Peyer's patch (tissue), 4 donors: ENCODE measurements at regions not wholly inside any gene's neighbourhood (a gene's known extent, or its start where the extent isn't known, plus 50 kb on each side); places are given as distances from the start of the nearest gene placed in this dataset.

ENCODE experiments used
- DNase-seq, 3 donors: peaks; one replicate each; pipeline ENCODE4 v3.0.0-alpha.2; 2017 to 2019
- H3K27ac ChIP-seq, 4 donors: fragments of 200-600 bp; sonication (generic); one replicate each; pipeline ENCODE4 v1.5.1; 2016 to 2019
- H3K27me3 ChIP-seq, 2 donors: fragments of 200-600 bp; sonication (generic); one replicate each; pipeline ENCODE4 v1.5.1; 2019
- H3K36me3 ChIP-seq, 3 donors: fragments of 200-600 bp; sonication (generic); one replicate each; pipeline ENCODE4 v1.5.1; 2016 to 2019
- H3K4me1 ChIP-seq, 4 donors: fragments of 200-600 bp; sonication (generic); one replicate each; pipeline ENCODE4 v1.5.1; 2016 to 2019
- H3K4me3 ChIP-seq, 4 donors: fragments of 200-600 bp; sonication (generic); 1 replicate in 3 of 4; 2 replicates in 1 of 4; pipeline ENCODE4 v1.5.1; 2016 to 2019; ENCODE audit warnings: mild to moderate bottlenecking in 1 of 4
- H3K9me3 ChIP-seq, 4 donors: fragments of 200-600 bp; sonication (generic); one replicate each; pipeline ENCODE4 v1.5.1; 2016 to 2019; ENCODE audit warnings: mild to moderate bottlenecking in 1 of 4
- CTCF ChIP-seq, 6 experiments: fragments of 450-650 bp in 4 of 6; fragments of 200-600 bp in 2 of 6; sonication (generic) in 1 of 6; IDR thresholded peaks; one replicate each; pipeline ENCODE4 v1.5.1; 2017 to 2019; ENCODE audit warnings: antibody characterized with exemption in 6 of 6, mild to moderate bottlenecking in 3 of 6, moderate library complexity in 1 of 6
- POLR2A ChIP-seq, 2 donors: fragments of 450-650 bp; IDR thresholded peaks; one replicate each; pipeline ENCODE4 v1.5.1; 2017; ENCODE audit warnings: antibody characterized with exemption in 2 of 2, mild to moderate bottlenecking in 2 of 2, moderate library complexity in 2 of 2
- small RNA-seq, 2 donors: library from RNA; depleted of rRNA; stranded (forward); fragments of <200 nt; gene quantifications; one replicate each; pipeline ENCODE3, GENCODE V24; 2016

GRCh38 chr4:151829309-151829708, 68.5 kb upstream of the GATB start:
- Histone ChIP-seq H3K4me1 (no peaks in the 10 kb centered on the region), H3K36me3 (no peaks in the 10 kb centered on the region), H3K27me3 (no peaks in the 10 kb centered on the region), H3K27ac (no peak overlapping the region), H3K9me3 (no peaks in the 10 kb centered on the region), H3K4me3 (no peak overlapping the region)
- no peak for TF ChIP-seq POLR2A (IDR thresholded peaks at IDR 0.05)
- no peak for TF ChIP-seq CTCF (IDR thresholded peaks at IDR 0.05)
- no peak for DNase-seq

DNA sequence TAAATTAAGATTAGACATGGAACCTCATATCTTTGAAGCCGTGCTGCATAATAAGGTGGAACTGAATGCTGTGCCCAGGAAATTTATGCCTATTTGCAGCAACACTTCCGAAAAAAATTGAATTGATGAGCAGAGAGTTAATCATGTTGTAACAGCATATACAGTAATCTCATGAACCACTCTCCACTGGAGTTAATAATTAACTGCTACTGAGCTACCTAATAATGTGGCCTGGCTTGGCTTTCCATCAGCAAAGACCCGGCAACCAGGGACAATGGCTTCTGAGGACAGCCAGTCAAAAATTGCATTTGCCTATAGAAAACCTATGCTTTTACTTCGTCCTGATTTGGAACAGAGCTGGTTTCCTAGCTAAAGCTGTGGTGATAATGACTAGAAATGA, 63.8 kb upstream of the GATB start:
- Histone ChIP-seq H3K27me3 (no peaks in the 10 kb centered on the region), H3K4me3 (no peak overlapping the region), H3K27ac (no peak overlapping the region), H3K4me1 (no peaks in the 10 kb centered on the region), H3K36me3 (no peaks in the 10 kb centered on the region), H3K9me3 (no peaks in the 10 kb centered on the region)
- no peak for TF ChIP-seq CTCF (IDR thresholded peaks at IDR 0.05)
- no peak for TF ChIP-seq POLR2A (IDR thresholded peaks at IDR 0.05)
- DNase-seq = no peak

DNA sequence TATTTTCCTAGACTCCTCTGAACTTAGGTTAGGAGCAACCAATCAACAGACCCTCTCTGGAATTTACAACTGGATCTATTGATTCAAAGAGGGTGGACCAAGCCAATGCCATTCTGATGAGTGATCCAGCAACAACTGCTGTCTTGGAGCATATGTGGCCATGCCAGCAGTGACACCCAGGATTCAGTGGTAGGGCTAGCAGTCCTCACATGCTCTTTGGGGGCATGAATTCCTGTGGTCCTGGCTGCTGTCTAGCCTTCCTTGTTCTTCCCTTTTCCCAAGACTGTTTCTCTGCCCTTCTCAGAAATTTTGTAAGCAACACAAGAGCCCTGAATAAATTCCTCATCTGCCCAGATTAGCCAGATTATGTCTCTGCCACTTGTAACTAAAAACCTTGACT, 61.5 kb upstream of the GATB start:
- Histone ChIP-seq H3K4me3 (no peak overlapping the region), H3K27ac (no peak overlapping the region), H3K4me1 (no peaks in the 10 kb centered on the region), H3K36me3 (no peaks in the 10 kb centered on the region), H3K27me3 (no peaks in the 10 kb centered on the region), H3K9me3 (no peaks in the 10 kb centered on the region)
- no peak for DNase-seq
- TF ChIP-seq CTCF (IDR thresholded peaks at IDR 0.05) (no peak), POLR2A (IDR thresholded peaks at IDR 0.05) (no peak)

DNA sequence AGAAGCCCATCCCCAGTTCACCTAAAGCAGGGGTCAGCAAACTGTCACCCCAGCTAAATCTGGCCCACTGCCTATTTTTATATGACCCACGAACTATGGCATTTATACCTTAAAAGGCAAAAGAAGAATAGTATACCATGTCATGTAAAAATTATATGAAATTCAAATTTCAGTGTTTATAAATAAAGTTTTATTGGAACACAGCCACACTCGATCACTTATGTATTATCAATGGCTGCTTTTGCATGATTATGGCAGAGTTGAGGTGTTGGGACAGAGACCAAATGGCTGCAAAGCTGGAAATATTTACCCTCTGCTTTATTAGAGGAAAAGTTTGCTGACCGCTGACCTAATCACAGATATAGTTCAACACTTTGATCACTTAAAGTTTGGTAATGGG, 59.2 kb upstream of the GATB start:
- H3K4me3 ChIP-seq = no peak overlapping the region
- H3K27ac ChIP-seq = no peak overlapping the region
- no peaks in the 10 kb centered on the region for H3K4me1 ChIP-seq
- TF ChIP-seq POLR2A (IDR thresholded peaks at IDR 0.05) (no peak), CTCF (IDR thresholded peaks at IDR 0.05) (no peak)
- no peak for DNase-seq
- H3K9me3 ChIP-seq = no peaks in the 10 kb centered on the region
- no peaks in the 10 kb centered on the region for H3K36me3 ChIP-seq
- no peaks in the 10 kb centered on the region for H3K27me3 ChIP-seq

DNA sequence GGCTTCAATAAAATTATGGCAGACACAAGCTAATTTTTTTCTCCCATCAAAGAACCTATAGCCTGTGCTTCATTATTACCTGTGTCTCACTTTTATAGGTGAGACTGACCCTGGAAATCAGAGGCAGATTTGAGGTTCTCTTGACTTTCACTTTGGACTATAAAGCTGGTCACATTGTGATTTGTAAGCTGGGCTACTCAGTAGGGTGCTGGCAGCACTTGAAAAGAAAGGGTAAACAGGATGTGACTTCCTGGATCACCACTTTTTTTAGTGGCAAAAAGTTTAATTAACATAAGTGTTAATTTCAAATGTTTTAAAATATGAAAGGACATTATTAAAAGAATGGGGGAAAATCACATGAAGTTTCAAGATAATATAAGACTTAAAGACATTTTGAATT, 50.6 kb upstream of the GATB start:
- TF ChIP-seq CTCF (IDR thresholded peaks at IDR 0.05) (no peak), POLR2A (IDR thresholded peaks at IDR 0.05) (no peak)
- no peak overlapping the region for H3K4me3 ChIP-seq
- H3K27me3 ChIP-seq = no peaks in the 10 kb centered on the region
- DNase-seq = no peak
- no peaks in the 10 kb centered on the region for H3K9me3 ChIP-seq
- H3K36me3 ChIP-seq = no peaks in the 10 kb centered on the region
- H3K4me1 ChIP-seq = no peaks in the 10 kb centered on the region
- no peak overlapping the region for H3K27ac ChIP-seq

Small RNA genes lying in the stretch of these regions (small RNA-seq; reads per million reads assigned to genes)
- gene RN7SL446P (0 reads per million in 2 donors), gene RNA5SP169 (0 reads per million in 2 donors)
